Heart left ventricle (tissue), 13 donors: ENCODE measurements at regions not wholly inside any gene's neighbourhood (a gene's known extent, or its start where the extent isn't known, plus 50 kb on each side); places are given as distances from the start of the nearest gene placed in this dataset.

ENCODE experiments used
- CTCF ChIP-seq, 12 donors: fragments of 200-600 bp; sonication (generic) in 4 of 12; IDR thresholded peaks; one replicate each; pipeline versions ENCODE4 v1.5.0 to v1.8.0; 2018 to 2022; ENCODE audit warnings: antibody characterized with exemption in 12 of 12, mild to moderate bottlenecking in 5 of 12
- POLR2A ChIP-seq, 2 donors: fragments of 450-650 bp; IDR thresholded peaks; one replicate each; pipeline ENCODE4 v1.6.1; 2017; ENCODE audit warnings: antibody characterized with exemption in 2 of 2, mild to moderate bottlenecking in 2 of 2, moderate library complexity in 2 of 2
- donor health status: ischemic (EF 13 %, LVEDD 7.1; RV severe dilation, severe dysfunction).
- donor health status: DM: no; HTN: yes; CAD: no.
- donor health status: DM: no; HTN: no; CAD: no.
- donor health status: ischemic (EF 25% LVEDD 6.9; RV normal size, moderate dysfunction).
- donor health status: ischemic (EF 25% LVEDD 5.7; RV mildly dilated, moderate dysfunction).
- donor health status: ischemic (EF 35%, LVEDD 5.7; RV mildly dilated, moderate dysfunction).
- donor health status: nonischemic (EF 11% LVEDD 7.7; RV severe dilation, severe dysfunction).
- donor health status: DM: yes; HTN: yes; CAD: no.
- donor health status: PGD.
- donor health status: ischemic (EF 29% LVEDD 5.4; RV normal size, mild dysfunction).
- donor health status: nonischemic (EF 23%, LVEDD 6.1; RV moderate dilation, normal function).

- TF ChIP-seq CTCF (IDR thresholded peaks at IDR 0.05) = no peak
- TF ChIP-seq POLR2A (IDR thresholded peaks at IDR 0.05) = no peak
These were observed 112.5 kb upstream of the MAP9 start for GRCh38 chr4:155489271-155489670.
